Immature natural killer cell (primary cell): ENCODE measurements at regions not wholly inside any gene's neighbourhood (a gene's known extent, or its start where the extent isn't known, plus 50 kb on each side); places are given as distances from the start of the nearest gene placed in this dataset.
"Not testable (repeated sequence)": the region's sequence is repeated elsewhere in the genome, so short reads cannot be mapped to it uniquely, and the experiment has no call there.

Experiments used
- DNase-seq, 3 donors: peaks; one replicate each; pipeline ENCODE4 v3.0.0; 2022; ENCODE audit warnings: mixed read lengths in 1 of 3
- H3K27ac Mint-ChIP-seq, 6 donors: one replicate each; pipeline ENCODE4 v1.8.0; 2020; ENCODE audit warnings: mixed read lengths in 6 of 6, mild to moderate bottlenecking in 5 of 6, inconsistent platforms in 4 of 6, moderate library complexity in 3 of 6
- H3K27me3 Mint-ChIP-seq, 3 donors: one replicate each; pipeline ENCODE4 v1.8.0; 2020 to 2021; ENCODE audit warnings: low read depth in 3 of 3, mild to moderate bottlenecking in 3 of 3, mixed read lengths in 3 of 3, moderate library complexity in 3 of 3, inconsistent platforms in 1 of 3
- H3K36me3 Mint-ChIP-seq, 3 donors: one replicate each; pipeline ENCODE4 v1.8.0; 2020; ENCODE audit warnings: mixed read lengths in 3 of 3, inconsistent platforms in 2 of 3, mild to moderate bottlenecking in 2 of 3
- H3K4me1 Mint-ChIP-seq, 2 donors: one replicate each; pipeline ENCODE4 v1.8.0; 2020; ENCODE audit warnings: inconsistent platforms in 2 of 2, mild to moderate bottlenecking in 2 of 2, mixed read lengths in 2 of 2, moderate library complexity in 1 of 2
- H3K4me3 Mint-ChIP-seq, 5 donors: one replicate each; pipeline ENCODE4 v1.8.0; 2020; ENCODE audit warnings: mild to moderate bottlenecking in 5 of 5, mixed read lengths in 5 of 5, inconsistent platforms in 3 of 5, moderate library complexity in 3 of 5
- H3K9me3 Mint-ChIP-seq, 6 donors: one replicate each; pipeline ENCODE4 v1.8.0; 2020; ENCODE audit warnings: mild to moderate bottlenecking in 6 of 6, mixed read lengths in 6 of 6, inconsistent platforms in 4 of 6, moderate library complexity in 3 of 6

- Mint-ChIP-seq H3K27ac (no peak overlapping the region), H3K9me3 (no peaks in the 10 kb centered on the region)
These were observed 111.4 kb upstream of the GATA6 start for GRCh38 chr18:22057908-22058527.

DNA sequence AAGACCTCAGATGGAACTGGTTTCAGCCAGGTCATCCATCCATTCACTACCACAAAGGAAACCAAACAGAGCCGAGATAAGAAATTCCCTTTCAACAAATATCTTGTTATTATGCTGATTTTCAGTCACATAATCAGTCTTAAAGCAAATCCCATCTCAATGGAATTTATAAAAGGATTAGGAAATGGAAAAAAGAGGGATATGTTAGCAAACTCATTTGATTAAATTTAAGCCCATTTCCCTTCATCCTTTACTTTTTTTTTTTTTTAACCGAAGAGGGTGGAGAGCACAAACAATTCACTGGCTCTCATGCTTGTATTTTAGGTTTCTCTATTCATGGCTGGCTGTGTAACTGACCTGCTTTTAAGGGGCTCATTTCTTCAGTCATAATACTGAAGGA lies 109.0 kb upstream of the GATA6 start:
- Mint-ChIP-seq H3K4me3 (no peak overlapping the region), H3K27ac (no peak overlapping the region), H3K9me3 (no peaks in the 10 kb centered on the region), H3K36me3 (no peaks in the 10 kb centered on the region), H3K27me3 (peaks cover 0 to 8% (median 2%) of the 10 kb centered on the region in 3 donors), H3K4me1 (no peaks in the 10 kb centered on the region)
- no peak for DNase-seq

More at GRCh38 chr18:22057908-22058527, 111.4 kb upstream of the GATA6 start:
- no peak for DNase-seq
- H3K4me3 Mint-ChIP-seq = no peak overlapping the region
- H3K27me3 Mint-ChIP-seq = peaks cover 0 to 5% (median 1%) of the 10 kb centered on the region in 3 donors
- H3K4me1 Mint-ChIP-seq = no peaks in the 10 kb centered on the region
- no peaks in the 10 kb centered on the region for H3K36me3 Mint-ChIP-seq

DNA sequence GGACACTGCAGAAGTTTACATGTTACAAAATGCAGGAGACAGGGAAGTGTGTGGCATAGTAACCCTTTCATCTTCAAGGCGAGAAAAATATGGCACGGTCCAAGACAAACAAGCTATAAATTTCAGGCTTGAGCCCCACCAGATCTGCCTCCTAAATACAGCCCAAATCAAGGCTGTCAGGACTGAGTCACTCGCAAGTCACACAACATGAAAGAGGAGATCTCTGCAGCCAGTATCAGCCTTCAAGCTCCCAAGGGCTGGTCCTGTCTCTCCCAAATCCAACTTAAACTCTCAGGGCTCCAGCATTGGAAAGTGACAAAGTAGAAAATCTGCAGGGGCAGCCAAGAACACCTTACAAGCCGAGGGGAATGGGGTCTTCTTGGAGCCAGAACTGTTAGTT lies 106.3 kb upstream of the GATA6 start:
- Mint-ChIP-seq H3K4me3 (no peak overlapping the region), H3K27ac (no peak overlapping the region), H3K4me1 (no peaks in the 10 kb centered on the region)

GRCh38 chr18:22063672-22064071 lies 105.7 kb upstream of the GATA6 start:
- Mint-ChIP-seq H3K4me1 (no peaks in the 10 kb centered on the region), H3K9me3 (peaks cover 0 to 3% (median 0%) of the 10 kb centered on the region in 6 donors), H3K36me3 (no peaks in the 10 kb centered on the region), H3K27ac (no peak overlapping the region), H3K4me3 (no peak overlapping the region), H3K27me3 (peaks cover 1 to 13% (median 2%) of the 10 kb centered on the region in 3 donors)
- DNase-seq = no peak

More for the DNA sequence above, 106.3 kb upstream of the GATA6 start:
- H3K36me3 Mint-ChIP-seq = no peaks in the 10 kb centered on the region
- no peak for DNase-seq
- no peaks in the 10 kb centered on the region for H3K9me3 Mint-ChIP-seq
- peaks cover 0 to 13% (median 2%) of the 10 kb centered on the region in 3 donors for H3K27me3 Mint-ChIP-seq

DNA sequence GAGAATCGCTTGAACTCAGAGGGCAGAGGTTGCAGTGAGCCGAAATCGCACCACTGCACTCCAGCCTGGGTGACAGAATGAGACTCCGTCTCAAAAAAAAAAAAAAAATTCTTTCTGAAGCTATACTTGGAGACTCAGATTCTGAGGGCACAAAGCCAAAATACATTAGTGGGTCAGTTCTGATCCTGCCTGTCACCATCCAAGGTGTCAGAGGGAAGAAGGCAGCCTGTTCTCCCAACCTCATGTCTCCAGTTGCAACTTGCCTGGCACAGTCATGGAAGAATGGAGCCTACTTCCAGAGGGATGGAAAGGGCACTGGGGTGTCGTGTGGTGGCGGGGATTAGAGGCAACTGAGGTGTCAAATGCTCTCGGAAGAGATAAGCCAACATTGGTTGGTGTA lies 104.8 kb upstream of the GATA6 start:
- Mint-ChIP-seq H3K27me3 (peaks cover 2 to 11% (median 2%) of the 10 kb centered on the region in 3 donors), H3K4me1 (no peaks in the 10 kb centered on the region), H3K36me3 (no peaks in the 10 kb centered on the region), H3K4me3 (no peak overlapping the region), H3K27ac (no peak overlapping the region), H3K9me3 (peaks cover 0 to 3% (median 0%) of the 10 kb centered on the region in 6 donors)
- no peak for DNase-seq

- no peak overlapping the region for H3K4me3 Mint-ChIP-seq
- peaks cover 0 to 3% (median 0%) of the 10 kb centered on the region in 6 donors for H3K9me3 Mint-ChIP-seq
- H3K27ac Mint-ChIP-seq = no peak overlapping the region
- H3K36me3 Mint-ChIP-seq = no peaks in the 10 kb centered on the region
- DNase-seq = no peak
- H3K27me3 Mint-ChIP-seq = peaks cover 2 to 11% (median 2%) of the 10 kb centered on the region in 3 donors
- no peaks in the 10 kb centered on the region for H3K4me1 Mint-ChIP-seq
These were observed 104.1 kb upstream of the GATA6 start for GRCh38 chr18:22065311-22065710.

GRCh38 chr18:22066083-22066485 lies 103.3 kb upstream of the GATA6 start:
- Mint-ChIP-seq H3K9me3 (peaks cover 0 to 3% (median 0%) of the 10 kb centered on the region in 6 donors), H3K27ac (no peak overlapping the region), H3K4me3 (no peak overlapping the region), H3K36me3 (no peaks in the 10 kb centered on the region), H3K27me3 (peaks cover 2 to 11% (median 2%) of the 10 kb centered on the region in 3 donors), H3K4me1 (no peaks in the 10 kb centered on the region)
- DNase-seq = no peak

DNA sequence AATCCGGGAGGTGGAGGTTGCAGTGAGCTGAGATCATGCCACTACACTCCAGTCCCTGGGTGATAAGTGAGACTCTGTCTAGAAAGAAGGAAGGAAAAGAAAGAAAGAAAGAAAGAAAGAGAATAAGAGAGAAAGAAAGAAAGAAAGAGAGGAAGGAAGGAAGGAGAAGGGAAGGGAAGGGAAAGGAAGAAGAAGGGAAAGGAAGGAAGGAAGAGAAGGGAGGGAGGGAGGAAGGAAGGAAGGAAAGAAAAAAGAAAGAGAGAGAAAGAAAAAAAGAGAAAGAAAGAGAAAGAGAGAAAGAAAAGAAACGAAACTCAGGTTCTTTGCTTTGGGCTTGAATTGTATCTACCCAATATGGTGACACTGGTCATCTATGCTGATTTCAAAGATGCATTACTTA lies 102.3 kb upstream of the GATA6 start:
- Mint-ChIP-seq H3K9me3 (peaks cover 0 to 3% (median 0%) of the 10 kb centered on the region in 6 donors), H3K27ac (no peak overlapping the region), H3K4me3 (no peak overlapping the region), H3K27me3 (peaks cover 2 to 11% (median 2%) of the 10 kb centered on the region in 3 donors), H3K36me3 (no peaks in the 10 kb centered on the region), H3K4me1 (no peaks in the 10 kb centered on the region)
- no peak for DNase-seq

DNA sequence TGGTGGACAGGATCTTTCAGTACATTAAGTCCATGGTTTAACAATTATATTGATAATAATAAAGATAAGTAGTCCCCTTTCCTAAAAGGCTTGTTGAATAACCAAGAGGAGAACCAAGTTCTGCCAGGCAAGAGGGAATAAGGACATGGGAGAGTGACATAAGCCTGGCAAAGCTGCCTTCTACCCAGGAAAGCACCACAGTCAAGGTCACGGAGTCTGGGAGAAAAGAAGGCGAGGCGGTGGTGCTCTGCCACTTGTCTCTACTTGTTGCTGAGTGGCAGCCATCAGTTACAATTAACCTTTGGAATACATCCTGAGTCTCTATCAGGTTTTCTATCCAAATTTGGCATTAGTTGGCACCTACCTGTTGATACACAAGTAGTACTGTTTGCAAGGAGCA lies 101.7 kb upstream of the GATA6 start:
- no peaks in the 10 kb centered on the region for H3K4me1 Mint-ChIP-seq
- no peak overlapping the region for H3K27ac Mint-ChIP-seq
- H3K27me3 Mint-ChIP-seq = peaks cover 2 to 8% (median 2%) of the 10 kb centered on the region in 3 donors
- peaks cover 0 to 3% (median 0%) of the 10 kb centered on the region in 6 donors for H3K9me3 Mint-ChIP-seq
- no peak overlapping the region for H3K4me3 Mint-ChIP-seq
- H3K36me3 Mint-ChIP-seq = no peaks in the 10 kb centered on the region
- DNase-seq = no peak

DNA sequence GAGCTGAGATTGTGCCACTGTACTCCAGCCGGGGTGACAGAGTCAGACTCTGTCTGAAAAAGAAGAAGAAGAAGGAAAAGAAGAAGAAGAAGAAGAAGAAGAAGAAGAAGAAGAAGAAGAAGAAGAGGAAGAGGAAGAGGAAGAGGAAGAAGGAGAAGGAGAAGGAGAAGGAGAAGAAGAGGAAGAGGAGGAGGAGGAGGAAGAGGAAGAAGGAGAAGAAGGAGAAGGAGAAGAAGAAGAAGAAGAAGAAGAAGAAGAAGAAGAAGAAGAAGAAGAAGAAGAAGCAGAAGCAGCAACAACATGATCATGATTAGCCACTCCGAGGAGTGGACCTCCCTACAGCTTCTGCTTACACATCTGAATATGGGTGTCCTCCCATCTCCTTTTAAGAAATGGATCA lies 100.6 kb upstream of the GATA6 start:
- not testable (repeated sequence) for H3K27me3 Mint-ChIP-seq, H3K4me1 Mint-ChIP-seq, H3K9me3 Mint-ChIP-seq, H3K27ac Mint-ChIP-seq, H3K4me3 Mint-ChIP-seq, H3K36me3 Mint-ChIP-seq, DNase-seq

GRCh38 chr18:22069916-22070315 lies 99.5 kb upstream of the GATA6 start:
- no peak for DNase-seq
- Mint-ChIP-seq H3K4me3 (no peak overlapping the region), H3K27ac (no peak overlapping the region), H3K9me3 (peaks cover 0 to 6% (median 0%) of the 10 kb centered on the region in 6 donors), H3K4me1 (no peaks in the 10 kb centered on the region), H3K36me3 (no peaks in the 10 kb centered on the region), H3K27me3 (peaks cover 2 to 8% (median 2%) of the 10 kb centered on the region in 3 donors)

DNA sequence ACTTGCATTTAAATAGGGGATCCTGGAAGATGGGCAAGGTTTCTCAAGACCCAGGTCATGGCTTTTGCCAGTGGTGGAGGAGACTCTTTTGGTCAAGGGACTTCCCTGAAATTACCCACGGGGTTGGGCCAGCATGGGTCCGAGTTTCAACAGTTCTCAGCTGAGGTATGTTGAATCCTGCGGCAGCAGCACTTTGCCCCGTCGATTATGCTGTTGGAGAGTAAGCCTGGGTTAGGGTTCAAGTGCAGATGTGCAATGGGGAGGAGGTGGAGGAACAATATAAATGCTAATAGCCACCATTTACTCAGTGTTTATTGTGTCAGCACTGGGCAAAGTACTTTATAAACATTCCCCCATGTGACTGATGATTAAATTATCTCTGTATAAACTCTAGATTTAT lies 96.0 kb upstream of the GATA6 start:
- Mint-ChIP-seq H3K4me3 (no peak overlapping the region), H3K4me1 (no peaks in the 10 kb centered on the region), H3K27me3 (peaks cover 0 to 2% (median under 1%) of the 10 kb centered on the region in 3 donors), H3K27ac (no peak overlapping the region), H3K9me3 (peaks cover 0 to 6% (median 0%) of the 10 kb centered on the region in 6 donors), H3K36me3 (no peaks in the 10 kb centered on the region)
- DNase-seq = no peak

- peaks cover 0 to 5% (median 0%) of the 10 kb centered on the region in 3 donors for H3K27me3 Mint-ChIP-seq
- H3K9me3 Mint-ChIP-seq = peaks cover 0 to 3% (median 0%) of the 10 kb centered on the region in 6 donors
- H3K4me3 Mint-ChIP-seq = no peak overlapping the region
- H3K4me1 Mint-ChIP-seq = no peaks in the 10 kb centered on the region
- no peak overlapping the region for H3K27ac Mint-ChIP-seq
- DNase-seq = no peak
- no peaks in the 10 kb centered on the region for H3K36me3 Mint-ChIP-seq
These were observed 94.9 kb upstream of the GATA6 start for GRCh38 chr18:22074282-22075070.

GRCh38 chr18:22080035-22080434 lies 89.4 kb upstream of the GATA6 start:
- Mint-ChIP-seq H3K36me3 (no peaks in the 10 kb centered on the region), H3K4me3 (no peak overlapping the region), H3K27me3 (peaks cover 0 to 13% (median 8%) of the 10 kb centered on the region in 3 donors), H3K4me1 (no peaks in the 10 kb centered on the region), H3K9me3 (no peaks in the 10 kb centered on the region), H3K27ac (no peak overlapping the region)
- DNase-seq = no peak
